IMR-90 (cell line): ENCODE measurements at regions not wholly inside any gene's neighbourhood (a gene's known extent, or its start where the extent isn't known, plus 50 kb on each side); places are given as distances from the start of the nearest gene placed in this dataset.
"Not testable (repeated sequence)": the region's sequence is repeated elsewhere in the genome, so short reads cannot be mapped to it uniquely, and the experiment has no call there.

Source experiments
- CEBPB ChIP-seq: IDR thresholded peaks from 2 replicates; pipeline ENCODE4 v1.6.1; 2012; ENCODE audit warnings: low read depth, low read length, improper control_type of control experiment
- MXI1 ChIP-seq: IDR thresholded peaks from 2 replicates; pipeline ENCODE4 v1.6.1; 2012; ENCODE audit warnings: low read depth, mild to moderate bottlenecking, low read length, moderate library complexity, borderline replicate concordance
- NFE2L2 ChIP-seq: fragments of 150-350 bp; IDR thresholded peaks from 2 replicates; pipeline ENCODE4 v1.6.1; 2016; ENCODE audit warnings: low read depth, mild to moderate bottlenecking, low read length
- POLR2A ChIP-seq: IDR thresholded peaks from 2 replicates; pipeline ENCODE4 v1.6.1; 2012; ENCODE audit warnings: mild to moderate bottlenecking, low read depth, low read length
- RAD21 ChIP-seq: IDR thresholded peaks from 2 replicates; pipeline ENCODE4 v1.6.1; 2012; ENCODE audit warnings: low read length, improper control_type of control experiment
- TF ChIP-seq, protein P1 (sequence below): conservative IDR thresholded peaks from 2 replicates; pipeline ENCODE4 v1.5.1; 2012; ENCODE audit warnings: mild to moderate bottlenecking, low read depth, low read length, improper control_type of control experiment

GRCh38 chr14:101675835-101676234 is 85.7 kb upstream of the PPP2R5C start:
- TF ChIP-seq, protein P1, sequence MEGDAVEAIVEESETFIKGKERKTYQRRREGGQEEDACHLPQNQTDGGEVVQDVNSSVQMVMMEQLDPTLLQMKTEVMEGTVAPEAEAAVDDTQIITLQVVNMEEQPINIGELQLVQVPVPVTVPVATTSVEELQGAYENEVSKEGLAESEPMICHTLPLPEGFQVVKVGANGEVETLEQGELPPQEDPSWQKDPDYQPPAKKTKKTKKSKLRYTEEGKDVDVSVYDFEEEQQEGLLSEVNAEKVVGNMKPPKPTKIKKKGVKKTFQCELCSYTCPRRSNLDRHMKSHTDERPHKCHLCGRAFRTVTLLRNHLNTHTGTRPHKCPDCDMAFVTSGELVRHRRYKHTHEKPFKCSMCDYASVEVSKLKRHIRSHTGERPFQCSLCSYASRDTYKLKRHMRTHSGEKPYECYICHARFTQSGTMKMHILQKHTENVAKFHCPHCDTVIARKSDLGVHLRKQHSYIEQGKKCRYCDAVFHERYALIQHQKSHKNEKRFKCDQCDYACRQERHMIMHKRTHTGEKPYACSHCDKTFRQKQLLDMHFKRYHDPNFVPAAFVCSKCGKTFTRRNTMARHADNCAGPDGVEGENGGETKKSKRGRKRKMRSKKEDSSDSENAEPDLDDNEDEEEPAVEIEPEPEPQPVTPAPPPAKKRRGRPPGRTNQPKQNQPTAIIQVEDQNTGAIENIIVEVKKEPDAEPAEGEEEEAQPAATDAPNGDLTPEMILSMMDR: not testable (repeated sequence)
- TF ChIP-seq POLR2A, RAD21, MXI1, NFE2L2, CEBPB: not testable (repeated sequence)
